Thymus (tissue), 11 donors: ENCODE measurements at regions not wholly inside any gene's neighbourhood (a gene's known extent, or its start where the extent isn't known, plus 50 kb on each side); places are given as distances from the start of the nearest gene placed in this dataset.
"Not testable (repeated sequence)": the region's sequence is repeated elsewhere in the genome, so short reads cannot be mapped to it uniquely, and the experiment has no call there.

Experiments
- DNase-seq, 9 donors: peaks; one replicate each; pipeline ENCODE4 v3.0.0-alpha.2; 2013; ENCODE audit warnings: low spot score in 9 of 9, low read depth in 6 of 9, missing footprints in 1 of 9
- H3K27ac ChIP-seq, 2 donors: one replicate each; pipeline ENCODE4 v1.5.1; 2013; ENCODE audit warnings: control low read depth in 1 of 2, low read depth in 1 of 2, low read length in 1 of 2, mild to moderate bottlenecking in 1 of 2, moderate library complexity in 1 of 2
- H3K27me3 ChIP-seq, 2 donors: one replicate each; pipeline ENCODE4 v1.5.1; 2013; ENCODE audit warnings: low read length in 1 of 2; ENCODE audit not compliant: control insufficient read depth in 2 of 2, insufficient read depth in 1 of 2
- H3K36me3 ChIP-seq, 2 donors: one replicate each; pipeline ENCODE4 v1.5.1; 2013; ENCODE audit warnings: low read length in 1 of 2, mild to moderate bottlenecking in 1 of 2, moderate library complexity in 1 of 2; ENCODE audit not compliant: control insufficient read depth in 2 of 2, insufficient read depth in 2 of 2
- H3K4me1 ChIP-seq, 2 donors: one replicate each; pipeline ENCODE4 v1.5.1; 2013; ENCODE audit warnings: low read length in 2 of 2; ENCODE audit not compliant: control insufficient read depth in 2 of 2, insufficient read depth in 2 of 2
- H3K4me3 ChIP-seq, 2 donors: one replicate each; pipeline ENCODE4 v1.5.1; 2013; ENCODE audit warnings: low read length in 2 of 2, control low read depth in 1 of 2, mild to moderate bottlenecking in 1 of 2
- H3K9me3 ChIP-seq, 2 donors: one replicate each; pipeline ENCODE4 v1.5.1; 2013; ENCODE audit warnings: low read length in 1 of 2, mild to moderate bottlenecking in 1 of 2; ENCODE audit not compliant: control insufficient read depth in 2 of 2, insufficient read depth in 1 of 2
- WGBS: extraction: QIAGEN DNeasy Blood & Tissue Kit; methylation state at CpG from one replicate; pipeline ENCODE4 v1.1.7; 2013; 5-methylcytosine and 5-hydroxymethylcytosine counted together
- donor health status: healthy.

DNA sequence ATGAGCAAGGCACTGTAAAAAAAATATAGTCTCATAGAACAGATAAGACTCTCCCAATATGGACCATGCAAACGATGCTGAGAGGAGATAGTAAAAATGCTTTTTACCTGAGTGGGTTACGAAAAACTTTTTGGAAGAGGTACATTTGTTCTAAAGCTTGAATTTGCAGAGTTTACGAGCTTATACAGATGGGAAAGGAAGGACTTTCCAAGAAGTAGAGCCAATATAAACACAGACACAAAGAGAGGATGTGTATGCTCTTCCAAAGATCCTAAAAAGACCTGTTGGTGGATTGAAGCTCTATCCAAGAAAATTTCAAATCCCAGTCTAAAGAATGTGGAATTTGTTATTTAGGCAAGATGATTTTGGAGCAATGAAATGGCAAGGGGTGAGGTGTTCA, 127.1 kb upstream of the SLCO6A1 start:
- DNase-seq: no peak
- no peaks in the 10 kb centered on the region for H3K27me3 ChIP-seq
- no peak overlapping the region for H3K27ac ChIP-seq
- H3K4me3 ChIP-seq: no peak overlapping the region
- 94% methylated on average over 3 of the region's 3 CpGs for WGBS
- no peaks in the 10 kb centered on the region for H3K36me3 ChIP-seq
- H3K9me3 ChIP-seq: no peaks in the 10 kb centered on the region
- H3K4me1 ChIP-seq: no peaks in the 10 kb centered on the region

DNA sequence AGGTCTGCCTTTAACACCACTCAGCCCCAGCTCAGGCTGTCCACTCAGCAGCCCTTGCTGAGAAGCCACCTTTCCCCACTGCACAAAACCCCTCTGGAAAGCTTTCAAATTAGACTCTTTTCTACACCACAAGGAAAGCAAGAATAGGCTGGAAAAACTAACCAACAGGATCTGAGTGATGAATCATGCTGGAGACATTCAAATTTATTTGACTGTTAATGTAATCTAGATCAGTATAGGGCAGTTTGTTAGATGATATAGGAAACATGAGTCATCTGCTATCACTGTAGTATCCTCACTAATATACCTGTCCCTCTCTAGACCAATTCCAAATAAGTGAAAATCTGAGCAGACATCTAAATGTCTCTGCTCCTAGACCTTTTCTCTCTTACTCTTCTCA, 127.8 kb upstream of the PAM start:
- no peaks in the 10 kb centered on the region for H3K36me3 ChIP-seq
- H3K27me3 ChIP-seq: no peaks in the 10 kb centered on the region
- no peaks in the 10 kb centered on the region for H3K9me3 ChIP-seq
- H3K27ac ChIP-seq: no peak overlapping the region
- H3K4me1 ChIP-seq: no peaks in the 10 kb centered on the region
- no peak for DNase-seq
- H3K4me3 ChIP-seq: no peak overlapping the region

DNA sequence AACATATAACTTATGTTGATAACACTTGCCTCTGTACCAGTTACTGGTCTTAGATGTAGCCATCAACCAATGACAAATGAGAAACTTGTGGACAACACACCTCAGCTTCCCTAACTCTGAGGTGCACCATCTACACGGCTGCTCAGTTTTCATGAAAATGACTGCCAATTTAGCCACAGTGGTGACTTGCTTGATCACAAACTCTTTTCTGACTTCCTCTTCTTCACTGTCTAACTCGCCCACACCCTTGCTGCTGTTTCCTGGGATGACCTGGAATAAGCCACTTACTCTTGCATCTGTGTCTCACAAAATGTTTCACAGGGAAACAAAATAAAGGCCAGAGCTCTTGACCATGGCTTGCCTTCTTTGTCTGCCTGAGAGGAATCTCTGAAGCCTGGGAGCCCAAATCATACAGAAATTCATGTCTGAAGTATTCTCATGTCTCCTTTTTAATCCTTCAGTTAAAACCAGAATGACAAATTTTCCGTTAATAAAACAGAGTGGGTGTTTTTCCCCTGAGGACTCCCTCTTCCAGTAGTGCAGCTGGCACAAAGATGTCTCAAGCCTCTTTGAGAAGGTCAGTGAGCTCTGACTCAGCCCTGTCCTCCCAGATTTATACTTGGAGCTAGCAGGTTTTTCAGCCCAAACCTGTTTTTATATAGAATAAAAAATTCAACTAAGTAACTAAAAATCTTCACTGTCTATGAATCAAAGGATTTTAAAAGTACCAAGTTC, 126.5 kb upstream of the PAM start:
- no peak for DNase-seq
- Histone ChIP-seq H3K4me1 (no peaks in the 10 kb centered on the region), H3K27ac (no peak overlapping the region)

DNA sequence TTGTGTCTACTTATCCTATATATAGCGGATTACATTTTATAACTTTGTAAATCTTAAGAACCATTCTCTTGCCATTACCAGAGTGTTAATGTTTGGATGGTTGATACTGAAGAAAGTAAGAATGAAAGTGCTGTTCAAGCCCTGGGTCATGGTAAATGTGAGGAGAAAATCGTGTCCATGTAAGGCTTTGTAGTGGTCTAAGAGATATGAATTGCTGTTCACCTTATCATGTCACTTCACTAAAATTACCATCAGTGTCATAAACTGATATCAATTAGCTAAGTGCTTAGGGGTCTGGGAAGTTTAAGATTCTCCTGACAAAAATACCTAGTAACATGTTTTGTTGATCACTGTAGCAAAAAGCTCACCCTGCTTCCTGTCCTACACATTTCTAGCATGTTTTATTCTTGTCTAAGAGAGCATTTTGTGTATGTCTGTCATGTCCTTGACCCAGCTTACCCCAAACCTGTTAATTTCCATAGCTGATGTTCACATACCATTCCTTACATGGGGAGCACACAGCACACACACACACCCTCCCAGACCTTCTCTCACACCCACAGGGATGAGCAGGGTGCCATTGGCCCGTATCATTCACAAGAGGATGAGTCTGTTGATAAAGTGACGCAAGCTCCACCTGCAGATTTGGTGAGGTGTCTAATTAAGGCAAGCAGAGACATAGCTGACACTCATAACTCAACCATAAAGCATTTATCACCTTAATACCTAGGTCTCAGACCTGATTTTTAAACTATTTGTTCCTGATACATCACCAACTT, 125.1 kb upstream of the PAM start:
- H3K4me1 ChIP-seq: no peaks in the 10 kb centered on the region
- no peaks in the 10 kb centered on the region for H3K9me3 ChIP-seq
- H3K4me3 ChIP-seq: no peak overlapping the region
- DNase-seq: no peak
- H3K27me3 ChIP-seq: no peaks in the 10 kb centered on the region
- H3K36me3 ChIP-seq: no peaks in the 10 kb centered on the region
- WGBS: 94% methylated on average over 4 of the region's 4 CpGs
- no peak overlapping the region for H3K27ac ChIP-seq

More for the DNA sequence above, 126.5 kb upstream of the PAM start:
- WGBS: 55% methylated on average over 3 of the region's 3 CpGs
- no peaks in the 10 kb centered on the region for H3K36me3 ChIP-seq
- no peaks in the 10 kb centered on the region for H3K27me3 ChIP-seq
- H3K9me3 ChIP-seq: no peaks in the 10 kb centered on the region
- H3K4me3 ChIP-seq: no peak overlapping the region

DNA sequence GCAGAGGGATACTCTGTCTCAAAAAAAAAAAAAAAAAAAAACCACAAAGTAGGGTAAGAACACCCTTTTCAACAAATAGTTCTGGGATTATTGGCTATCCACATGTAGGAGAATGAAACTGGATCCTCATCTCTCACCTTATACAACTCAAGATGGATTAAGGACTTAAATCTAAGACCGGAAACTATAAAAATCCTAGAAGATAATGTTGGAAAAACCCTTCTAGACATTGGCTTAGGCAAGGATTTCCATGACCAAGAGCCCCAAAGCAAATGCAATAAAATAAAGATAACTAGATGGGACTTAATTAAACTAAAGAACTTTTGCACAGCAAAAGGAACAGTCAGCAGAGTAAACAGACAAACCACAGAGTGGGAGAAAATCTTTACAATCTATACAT, 119.7 kb upstream of the PAM start:
- not testable (repeated sequence) for DNase-seq, H3K27ac ChIP-seq, H3K9me3 ChIP-seq, H3K4me1 ChIP-seq, H3K4me3 ChIP-seq, H3K36me3 ChIP-seq, H3K27me3 ChIP-seq
- WGBS: 97% methylated on average over 1 of the region's 1 CpG

DNA sequence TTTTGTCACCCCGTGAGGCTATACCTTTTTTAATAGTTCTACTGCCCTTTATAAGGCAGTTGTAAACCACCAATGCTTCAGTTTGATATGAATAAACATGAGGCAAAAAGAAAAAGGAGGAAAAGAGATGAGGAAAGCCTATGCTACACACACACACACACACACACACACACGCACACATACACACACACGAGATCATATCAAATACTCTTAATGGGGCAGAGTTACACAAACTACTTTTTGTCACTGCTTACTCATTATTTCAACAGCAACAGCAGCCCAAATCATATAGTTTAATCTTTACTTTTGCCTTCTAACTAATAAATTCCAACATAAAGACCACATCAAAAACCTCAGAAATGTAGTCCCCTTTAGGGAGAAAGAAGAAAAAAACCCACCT, 116.8 kb upstream of the PAM start:
- H3K27me3 ChIP-seq: no peaks in the 10 kb centered on the region
- no peaks in the 10 kb centered on the region for H3K36me3 ChIP-seq
- H3K27ac ChIP-seq: no peak overlapping the region
- H3K4me3 ChIP-seq: no peak overlapping the region
- no peaks in the 10 kb centered on the region for H3K4me1 ChIP-seq
- DNase-seq: no peak
- 91% methylated on average over 3 of the region's 3 CpGs for WGBS
- H3K9me3 ChIP-seq: no peaks in the 10 kb centered on the region

DNA sequence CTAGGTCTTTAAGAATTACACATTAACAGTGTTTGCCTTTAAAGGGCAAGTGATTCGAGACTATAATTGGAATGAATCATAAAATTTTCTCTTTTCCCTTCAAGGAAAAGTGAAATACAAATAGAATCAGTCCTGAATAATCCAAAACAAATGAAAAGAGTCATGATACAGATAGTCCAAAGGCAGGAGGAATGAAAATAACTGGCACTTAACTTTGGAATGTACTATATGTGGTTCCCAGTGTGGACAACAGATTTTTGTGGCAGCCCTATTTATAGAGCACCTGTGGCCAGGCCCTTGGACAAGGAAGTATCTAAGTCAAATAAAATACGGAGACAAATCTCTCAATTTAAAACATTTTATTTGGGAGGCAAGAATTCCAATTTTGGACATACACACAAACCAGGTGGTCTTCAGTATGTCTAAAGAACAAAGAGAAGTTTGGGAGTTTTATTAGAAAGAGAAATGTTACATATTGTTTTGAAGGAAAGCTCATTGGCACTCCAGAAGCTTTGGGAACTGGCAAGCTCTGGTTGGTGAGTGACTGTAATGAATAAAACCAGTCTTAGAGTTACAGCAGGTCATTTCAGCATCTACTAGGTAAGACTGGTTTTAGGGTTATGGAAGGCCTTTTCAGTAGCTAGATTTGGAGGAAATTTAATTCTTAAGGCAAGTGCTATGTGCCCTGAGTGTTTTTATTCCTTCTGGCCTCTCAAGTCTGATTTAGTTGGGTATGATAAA, 116.0 kb upstream of the PAM start:
- Histone ChIP-seq H3K27ac (no peak overlapping the region), H3K4me3 (no peak overlapping the region), H3K4me1 (no peaks in the 10 kb centered on the region), H3K27me3 (no peaks in the 10 kb centered on the region), H3K9me3 (no peaks in the 10 kb centered on the region), H3K36me3 (no peaks in the 10 kb centered on the region)
- WGBS: 94% methylated on average over 2 of the region's 2 CpGs
- DNase-seq: no peak

DNA sequence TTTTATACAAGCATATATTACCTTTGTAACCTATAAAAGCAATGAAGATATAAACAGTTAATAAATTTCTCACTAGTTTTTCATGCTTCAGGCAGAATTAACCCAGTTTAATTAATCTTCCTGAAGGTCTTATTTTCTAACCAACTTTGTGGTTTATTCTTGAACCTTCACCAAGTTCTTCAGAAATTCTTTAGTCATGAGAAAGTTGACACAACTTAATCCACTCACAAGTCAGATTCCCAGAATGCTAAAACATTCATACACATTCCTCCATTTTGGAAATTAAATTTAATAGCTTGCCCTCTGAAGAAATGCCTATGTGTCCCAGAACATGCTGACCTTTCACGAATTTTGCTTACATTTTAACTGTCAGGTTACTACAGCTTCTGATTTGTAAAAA, 105.4 kb upstream of the PAM start:
- Histone ChIP-seq H3K27me3 (no peaks in the 10 kb centered on the region), H3K36me3 (no peaks in the 10 kb centered on the region), H3K4me3 (no peak overlapping the region), H3K27ac (no peak overlapping the region), H3K9me3 (no peaks in the 10 kb centered on the region), H3K4me1 (no peaks in the 10 kb centered on the region)
- no peak for DNase-seq
- WGBS: 91% methylated on average over 1 of the region's 1 CpG

DNA sequence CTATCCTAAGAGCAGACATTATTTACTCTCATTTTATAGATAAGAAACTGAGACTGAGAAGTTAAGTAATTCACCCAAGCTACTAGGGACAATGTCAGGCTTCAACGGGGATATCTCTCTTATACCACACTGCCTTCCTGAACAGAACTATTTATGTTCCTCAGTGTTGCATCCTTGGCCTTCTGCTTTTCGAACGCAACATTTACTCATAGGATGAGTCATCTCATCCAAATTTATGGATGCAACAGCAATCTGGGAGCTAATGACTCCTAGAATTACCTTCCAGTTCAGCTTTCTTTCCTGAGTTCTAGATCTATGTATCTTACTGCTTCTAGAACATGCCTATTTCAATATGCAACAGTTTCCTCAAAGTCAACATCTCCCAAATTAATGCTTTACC, 103.6 kb upstream of the PAM start:
- Histone ChIP-seq H3K27me3 (no peaks in the 10 kb centered on the region), H3K36me3 (no peaks in the 10 kb centered on the region), H3K9me3 (no peaks in the 10 kb centered on the region), H3K4me1 (no peaks in the 10 kb centered on the region), H3K27ac (no peak overlapping the region), H3K4me3 (no peak overlapping the region)
- 96% methylated on average over 3 of the region's 3 CpGs for WGBS
- DNase-seq: no peak
